ENCODE measurements at regions not wholly inside any gene's neighbourhood (a gene's known extent, or its start where the extent isn't known, plus 50 kb on each side); places are given as distances from the start of the nearest gene placed in this dataset.

DNA sequence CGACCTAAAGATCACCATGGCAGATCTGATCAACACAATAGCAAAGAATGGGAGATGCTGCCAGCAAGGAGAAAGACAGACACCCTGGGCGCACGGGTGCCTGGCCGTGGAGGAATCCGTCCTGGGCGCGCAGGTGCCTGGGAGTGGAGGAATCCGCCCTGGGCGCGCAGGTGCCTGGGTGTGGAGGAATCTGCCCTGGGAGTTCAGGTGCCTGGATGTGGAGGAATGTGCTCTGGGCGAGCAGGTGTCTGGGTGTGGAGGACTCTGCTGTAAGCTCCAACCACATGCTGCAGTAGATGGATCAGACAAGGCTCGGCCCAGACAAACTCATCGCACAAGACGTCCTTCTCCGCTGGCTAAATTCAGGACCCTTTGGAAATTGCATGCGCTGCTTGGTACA, 346.3 kb upstream of the ADARB2 start:
- H3K4me1 Mint-ChIP-seq = peaks cover 12% of the 10 kb centered on the region
- H3K27me3 Mint-ChIP-seq (ENCODE audit: low read depth) = no peaks in the 10 kb centered on the region
- no peaks in the 10 kb centered on the region for H3K9me3 Mint-ChIP-seq
- no peaks in the 10 kb centered on the region for H3K36me3 Mint-ChIP-seq (ENCODE audit: low read depth)
- no peak overlapping the region for H3K27ac Mint-ChIP-seq
- no peak overlapping the region for H3K4me3 Mint-ChIP-seq
- TF ChIP-seq, protein P1, sequence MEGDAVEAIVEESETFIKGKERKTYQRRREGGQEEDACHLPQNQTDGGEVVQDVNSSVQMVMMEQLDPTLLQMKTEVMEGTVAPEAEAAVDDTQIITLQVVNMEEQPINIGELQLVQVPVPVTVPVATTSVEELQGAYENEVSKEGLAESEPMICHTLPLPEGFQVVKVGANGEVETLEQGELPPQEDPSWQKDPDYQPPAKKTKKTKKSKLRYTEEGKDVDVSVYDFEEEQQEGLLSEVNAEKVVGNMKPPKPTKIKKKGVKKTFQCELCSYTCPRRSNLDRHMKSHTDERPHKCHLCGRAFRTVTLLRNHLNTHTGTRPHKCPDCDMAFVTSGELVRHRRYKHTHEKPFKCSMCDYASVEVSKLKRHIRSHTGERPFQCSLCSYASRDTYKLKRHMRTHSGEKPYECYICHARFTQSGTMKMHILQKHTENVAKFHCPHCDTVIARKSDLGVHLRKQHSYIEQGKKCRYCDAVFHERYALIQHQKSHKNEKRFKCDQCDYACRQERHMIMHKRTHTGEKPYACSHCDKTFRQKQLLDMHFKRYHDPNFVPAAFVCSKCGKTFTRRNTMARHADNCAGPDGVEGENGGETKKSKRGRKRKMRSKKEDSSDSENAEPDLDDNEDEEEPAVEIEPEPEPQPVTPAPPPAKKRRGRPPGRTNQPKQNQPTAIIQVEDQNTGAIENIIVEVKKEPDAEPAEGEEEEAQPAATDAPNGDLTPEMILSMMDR (IDR thresholded peaks at IDR 0.05; ENCODE audit: unreplicated experiment in 3 of 3) = no peak

DNA sequence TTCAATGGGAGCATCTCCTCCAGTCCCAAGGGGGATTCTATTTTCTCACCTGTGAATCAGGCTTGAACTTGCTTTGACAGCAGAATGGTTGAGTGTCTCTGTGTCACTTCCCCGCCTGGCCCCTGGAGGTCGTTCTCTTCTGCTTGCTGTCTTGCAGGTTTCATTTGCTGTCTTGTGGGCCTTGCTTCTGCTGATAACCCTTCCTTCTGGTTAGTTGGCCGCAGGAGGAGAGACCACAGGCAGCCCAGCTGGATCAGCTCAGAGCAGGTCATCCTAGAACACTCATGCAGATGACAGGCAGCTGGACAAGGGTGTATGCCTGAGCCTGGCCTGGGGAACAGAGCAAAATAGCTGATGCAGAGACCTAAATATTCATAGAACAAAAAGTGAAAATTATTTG, 344.2 kb upstream of the ADARB2 start:
- Mint-ChIP-seq H3K27ac (peak overlapping the region in 1 of 3 experiments; percentile 99), H3K9me3 (no peaks in the 10 kb centered on the region), H3K36me3 (ENCODE audit: low read depth) (no peaks in the 10 kb centered on the region), H3K4me1 (peaks cover 12% of the 10 kb centered on the region), H3K4me3 (no peak overlapping the region), H3K27me3 (ENCODE audit: low read depth) (no peaks in the 10 kb centered on the region)
- TF ChIP-seq, protein P1 (IDR thresholded peaks at IDR 0.05; ENCODE audit: unreplicated experiment in 3 of 3) = no peak

DNA sequence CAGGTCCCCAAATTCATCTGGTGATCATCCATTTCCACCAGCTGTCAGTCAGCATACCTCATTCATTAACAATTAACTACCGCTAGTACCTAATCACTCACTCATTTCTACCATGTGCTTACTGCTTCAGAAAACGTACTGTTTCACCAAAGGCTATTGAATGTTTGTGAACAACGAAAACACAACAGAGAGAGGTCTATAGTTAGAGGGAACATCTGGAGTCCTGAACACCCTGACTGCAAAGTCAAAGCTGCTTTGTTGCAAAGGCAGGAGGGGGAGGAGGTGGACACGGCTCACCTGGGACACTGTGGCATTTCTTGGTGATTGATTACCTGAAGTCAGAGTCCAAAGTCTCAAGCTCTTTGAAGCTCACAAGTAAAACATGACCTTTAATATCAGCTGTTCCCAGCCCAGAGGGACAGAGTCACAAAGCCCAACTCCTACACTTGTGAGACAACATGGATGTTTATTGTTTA, 342.3 kb upstream of the ADARB2 start:
- Mint-ChIP-seq H3K27me3 (ENCODE audit: low read depth) (no peaks in the 10 kb centered on the region), H3K4me1 (peaks cover 12% of the 10 kb centered on the region), H3K9me3 (no peaks in the 10 kb centered on the region), H3K27ac (peak overlapping the region; percentile 94 to 99 (median 96)), H3K36me3 (ENCODE audit: low read depth) (no peaks in the 10 kb centered on the region), H3K4me3 (no peak overlapping the region)
- TF ChIP-seq, protein P1 (IDR thresholded peaks at IDR 0.05; ENCODE audit: unreplicated experiment in 3 of 3) = no peak

DNA sequence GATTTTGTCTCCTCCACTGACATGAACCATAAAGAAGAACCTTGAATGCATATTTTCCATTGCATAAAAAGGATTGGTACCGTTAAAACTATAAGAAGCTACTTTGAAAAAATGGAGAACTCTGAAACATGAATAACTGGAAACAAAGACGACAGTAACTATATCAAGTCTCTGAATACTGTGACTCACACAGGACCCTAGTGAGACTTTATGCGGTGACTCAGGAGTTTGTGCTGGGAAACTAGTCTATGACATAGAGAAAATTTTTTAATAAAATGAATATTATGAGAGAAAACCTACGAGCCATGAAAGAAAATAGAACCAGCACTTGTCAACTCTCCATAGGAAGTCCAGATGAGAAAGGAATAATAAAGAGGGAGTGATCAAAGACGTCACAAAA, 339.9 kb upstream of the ADARB2 start:
- Mint-ChIP-seq H3K27me3 (ENCODE audit: low read depth) (no peaks in the 10 kb centered on the region), H3K9me3 (peaks cover 3% of the 10 kb centered on the region), H3K36me3 (ENCODE audit: low read depth) (no peaks in the 10 kb centered on the region), H3K27ac (no peak overlapping the region), H3K4me1 (peaks cover 12% of the 10 kb centered on the region), H3K4me3 (no peak overlapping the region)
- TF ChIP-seq, protein P1 (IDR thresholded peaks at IDR 0.05; ENCODE audit: unreplicated experiment in 3 of 3) = no peak

DNA sequence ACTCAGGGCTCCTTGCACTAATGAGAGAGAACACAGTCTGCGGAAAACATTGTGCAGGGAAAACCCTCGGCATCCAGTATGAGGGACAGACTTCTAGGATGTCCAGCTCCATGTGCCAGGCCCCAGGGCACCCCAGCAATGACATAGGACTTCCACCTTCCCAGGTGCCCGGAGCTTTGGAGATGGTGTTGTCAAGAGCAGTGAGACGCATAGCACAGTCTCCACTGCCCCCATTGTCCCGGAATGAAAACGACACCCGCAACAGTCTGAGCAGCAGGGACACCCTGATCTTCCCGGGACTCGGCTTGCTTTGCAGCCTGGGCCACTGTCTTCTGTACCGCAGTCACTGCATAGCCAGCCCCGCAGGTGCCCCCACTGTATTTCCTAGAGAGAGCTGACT, 339.2 kb upstream of the ADARB2 start:
- Mint-ChIP-seq H3K27me3 (ENCODE audit: low read depth) (no peaks in the 10 kb centered on the region), H3K9me3 (peaks cover 3% of the 10 kb centered on the region), H3K4me3 (no peak overlapping the region), H3K36me3 (ENCODE audit: low read depth) (no peaks in the 10 kb centered on the region), H3K4me1 (peaks cover 12% of the 10 kb centered on the region), H3K27ac (no peak overlapping the region)
- TF ChIP-seq, protein P1 (IDR thresholded peaks at IDR 0.05; ENCODE audit: unreplicated experiment in 3 of 3) = no peak

DNA sequence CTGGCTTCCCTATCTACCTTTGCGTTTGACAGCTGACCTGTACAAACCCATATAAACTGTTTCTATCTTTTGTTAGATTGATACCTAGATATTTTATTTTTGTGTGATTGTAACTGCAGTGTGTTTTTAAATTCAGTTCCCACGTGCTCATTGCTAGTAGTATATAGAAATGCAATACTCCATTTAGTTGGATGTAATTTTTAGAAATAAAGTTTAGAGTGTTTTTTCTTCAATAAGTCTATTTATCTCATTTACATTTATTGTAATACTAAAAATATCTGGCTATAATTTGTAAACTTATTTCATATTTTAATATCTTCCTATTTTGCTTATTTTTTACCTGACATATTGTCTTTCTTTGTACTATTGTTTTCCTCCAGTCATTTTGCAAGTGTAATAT, 329.7 kb upstream of the ADARB2 start:
- H3K9me3 Mint-ChIP-seq = peaks cover 30% of the 10 kb centered on the region
- no peak overlapping the region for H3K4me3 Mint-ChIP-seq
- TF ChIP-seq, protein P1 (IDR thresholded peaks at IDR 0.05; ENCODE audit: unreplicated experiment in 3 of 3) = no peak
- H3K4me1 Mint-ChIP-seq = no peaks in the 10 kb centered on the region
- H3K27me3 Mint-ChIP-seq (ENCODE audit: low read depth) = no peaks in the 10 kb centered on the region
- H3K36me3 Mint-ChIP-seq (ENCODE audit: low read depth) = peaks cover 8% of the 10 kb centered on the region
- no peak overlapping the region for H3K27ac Mint-ChIP-seq

All from nephron (organoid).